NT2/D1 (cell line): ENCODE measurements at regions not wholly inside any gene's neighbourhood (a gene's known extent, or its start where the extent isn't known, plus 50 kb on each side); places are given as distances from the start of the nearest gene placed in this dataset.

Experiments used
- SUZ12 ChIP-seq: IDR thresholded peaks from 2 replicates; pipeline ENCODE4 v1.6.1; 2011; ENCODE audit not compliant: insufficient read length, insufficient read depth; ENCODE audit errors: extremely low read depth
- YY1 ChIP-seq: IDR thresholded peaks from 2 replicates; pipeline ENCODE4 v1.6.1; 2011; ENCODE audit not compliant: insufficient read length, insufficient read depth
- ZNF274 ChIP-seq: IDR thresholded peaks from 2 replicates; pipeline ENCODE4 v1.6.1; 2011; ENCODE audit warnings: mild to moderate bottlenecking, low read depth, low read length

DNA sequence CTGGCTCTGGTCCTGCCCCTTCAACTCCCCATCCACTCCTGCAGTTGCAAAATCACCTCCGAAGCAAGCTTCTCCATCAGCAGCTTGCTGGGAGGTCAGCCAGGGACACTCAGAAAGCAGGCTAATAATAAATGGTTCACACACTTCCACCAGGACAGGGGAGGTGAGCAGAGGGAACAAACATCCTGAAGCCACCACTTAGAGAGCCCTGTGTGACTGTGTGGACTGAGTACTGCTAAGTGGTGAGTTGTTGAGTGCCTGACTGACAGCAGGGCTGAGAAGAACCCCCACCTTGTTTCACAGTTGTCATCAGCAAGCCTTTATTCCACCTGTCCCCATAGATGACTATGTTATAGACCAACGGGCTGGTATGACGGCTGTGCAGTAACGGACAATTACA is 213.9 kb downstream of the CBLN1 start:
- TF ChIP-seq YY1 (no peak), SUZ12 (no peak), ZNF274 (no peak)
